ENCODE measurements at regions not wholly inside any gene's neighbourhood (a gene's known extent, or its start where the extent isn't known, plus 50 kb on each side); places are given as distances from the start of the nearest gene placed in this dataset.

DNA sequence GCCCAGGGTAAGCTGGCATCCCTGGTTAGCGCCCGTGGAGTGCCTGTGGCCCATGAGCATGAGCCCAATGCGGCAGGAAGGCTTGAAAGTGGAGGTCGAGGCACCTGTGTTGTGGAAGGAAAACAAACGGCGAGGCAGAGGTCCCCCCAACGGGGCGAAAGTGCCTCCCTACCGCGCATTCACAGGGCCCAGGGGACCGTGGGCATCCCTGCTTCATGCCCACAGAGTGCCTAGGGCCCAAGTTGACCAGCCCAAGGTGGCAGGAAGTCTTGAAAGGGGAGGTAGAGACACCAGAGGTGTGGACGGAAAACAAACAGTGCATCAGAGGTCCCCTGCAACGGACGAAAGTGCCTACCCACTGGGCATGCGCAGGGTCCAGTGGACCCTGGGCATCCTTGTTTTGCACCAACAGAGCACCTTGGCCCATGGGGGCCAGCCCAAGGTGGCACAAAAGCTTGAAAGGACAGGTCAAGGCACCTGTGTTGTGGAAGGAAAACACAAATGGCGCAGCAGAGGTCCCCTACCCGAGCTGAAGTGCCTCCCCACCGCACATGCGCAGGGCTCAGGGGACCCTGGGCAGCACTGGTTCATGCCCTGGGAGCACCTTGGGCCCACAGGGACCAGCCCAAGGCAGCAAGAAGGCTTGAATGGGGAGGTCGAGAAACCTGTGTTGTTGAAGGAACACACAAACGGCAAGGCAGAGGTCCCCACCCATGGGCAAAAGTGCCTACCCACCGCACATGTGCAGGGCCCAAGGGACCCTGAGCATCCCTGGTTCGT lies 377.5 kb downstream of the ALG10 start:
- Histone ChIP-seq H3K9ac (ENCODE audit: low read length) (no peak overlapping the region), H3K9me2 (ENCODE audit: low read depth, low read length) (no peaks in the 10 kb centered on the region), H3K4me3 (ENCODE audit: low read depth, low read length, poor library complexity, severe bottlenecking) (no peak overlapping the region), H2AFZ (ENCODE audit: low read length) (no peak overlapping the region), H3K27me3 (ENCODE audit: insufficient read depth, low read length) (no peaks in the 10 kb centered on the region), H3K27ac (ENCODE audit: low read depth, low read length, poor library complexity, severe bottlenecking) (no peak overlapping the region), H3K36me3 (ENCODE audit: insufficient read depth, low read length) (no peaks in the 10 kb centered on the region), H3K79me2 (ENCODE audit: insufficient read depth, low read length) (no peaks in the 10 kb centered on the region), H4K20me1 (ENCODE audit: insufficient read depth, low read length) (no peaks in the 10 kb centered on the region), H3K4me2 (ENCODE audit: low read length) (no peak overlapping the region), H3K4me1 (ENCODE audit: insufficient read depth, low read length, severe bottlenecking) (no peaks in the 10 kb centered on the region), H3F3A (ENCODE audit: insufficient read depth, low read length) (no peaks in the 10 kb centered on the region), H3K9me3 (ENCODE audit: low read length) (no peaks in the 10 kb centered on the region)
- TF ChIP-seq, protein P1, sequence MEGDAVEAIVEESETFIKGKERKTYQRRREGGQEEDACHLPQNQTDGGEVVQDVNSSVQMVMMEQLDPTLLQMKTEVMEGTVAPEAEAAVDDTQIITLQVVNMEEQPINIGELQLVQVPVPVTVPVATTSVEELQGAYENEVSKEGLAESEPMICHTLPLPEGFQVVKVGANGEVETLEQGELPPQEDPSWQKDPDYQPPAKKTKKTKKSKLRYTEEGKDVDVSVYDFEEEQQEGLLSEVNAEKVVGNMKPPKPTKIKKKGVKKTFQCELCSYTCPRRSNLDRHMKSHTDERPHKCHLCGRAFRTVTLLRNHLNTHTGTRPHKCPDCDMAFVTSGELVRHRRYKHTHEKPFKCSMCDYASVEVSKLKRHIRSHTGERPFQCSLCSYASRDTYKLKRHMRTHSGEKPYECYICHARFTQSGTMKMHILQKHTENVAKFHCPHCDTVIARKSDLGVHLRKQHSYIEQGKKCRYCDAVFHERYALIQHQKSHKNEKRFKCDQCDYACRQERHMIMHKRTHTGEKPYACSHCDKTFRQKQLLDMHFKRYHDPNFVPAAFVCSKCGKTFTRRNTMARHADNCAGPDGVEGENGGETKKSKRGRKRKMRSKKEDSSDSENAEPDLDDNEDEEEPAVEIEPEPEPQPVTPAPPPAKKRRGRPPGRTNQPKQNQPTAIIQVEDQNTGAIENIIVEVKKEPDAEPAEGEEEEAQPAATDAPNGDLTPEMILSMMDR (IDR thresholded peaks at IDR 0.05; ENCODE audit: low read length): no peak
- no peak for TF ChIP-seq EZH2 (IDR thresholded peaks at IDR 0.05; ENCODE audit: borderline replicate concordance, low read length)

DNA sequence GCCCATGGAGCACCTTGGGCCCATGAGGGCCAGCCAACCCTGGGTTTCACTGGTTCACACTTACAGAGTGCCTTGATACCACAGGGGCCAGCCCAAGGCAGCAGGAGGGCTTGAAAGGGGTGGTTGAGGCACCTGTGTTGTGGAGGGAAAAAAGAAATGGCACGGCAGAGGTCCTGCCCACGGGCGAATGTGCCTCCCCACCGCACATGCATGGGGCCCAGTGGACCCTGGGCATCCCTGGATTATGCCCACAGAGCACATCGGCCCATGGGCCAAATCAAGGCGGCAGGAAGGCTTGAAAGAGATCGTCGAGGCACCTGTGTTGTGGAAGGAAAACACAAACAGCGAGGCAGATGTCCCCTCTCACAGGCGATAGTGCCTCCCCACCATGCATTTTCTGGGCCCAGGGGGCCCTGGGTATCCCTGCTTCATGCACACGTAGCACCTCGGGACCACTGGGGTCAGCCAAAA lies 378.1 kb downstream of the ALG10 start:
- no peaks in the 10 kb centered on the region for H3K27me3 ChIP-seq (ENCODE audit: insufficient read depth, low read length)
- no peaks in the 10 kb centered on the region for H3K36me3 ChIP-seq (ENCODE audit: insufficient read depth, low read length)
- H4K20me1 ChIP-seq (ENCODE audit: insufficient read depth, low read length): no peaks in the 10 kb centered on the region
- H3F3A ChIP-seq (ENCODE audit: insufficient read depth, low read length): no peaks in the 10 kb centered on the region
- H3K9ac ChIP-seq (ENCODE audit: low read length): no peak overlapping the region
- no peaks in the 10 kb centered on the region for H3K9me2 ChIP-seq (ENCODE audit: low read depth, low read length)
- no peak overlapping the region for H3K4me2 ChIP-seq (ENCODE audit: low read length)
- no peaks in the 10 kb centered on the region for H3K79me2 ChIP-seq (ENCODE audit: insufficient read depth, low read length)
- H3K9me3 ChIP-seq (ENCODE audit: low read length): no peaks in the 10 kb centered on the region
- no peak overlapping the region for H2AFZ ChIP-seq (ENCODE audit: low read length)
- H3K4me1 ChIP-seq (ENCODE audit: insufficient read depth, low read length, severe bottlenecking): no peaks in the 10 kb centered on the region
- no peak for TF ChIP-seq EZH2 (IDR thresholded peaks at IDR 0.05; ENCODE audit: borderline replicate concordance, low read length)
- TF ChIP-seq, protein P1 (IDR thresholded peaks at IDR 0.05; ENCODE audit: low read length): no peak
- no peak overlapping the region for H3K27ac ChIP-seq (ENCODE audit: low read depth, low read length, poor library complexity, severe bottlenecking)
- no peak overlapping the region for H3K4me3 ChIP-seq (ENCODE audit: low read depth, low read length, poor library complexity, severe bottlenecking)

DNA sequence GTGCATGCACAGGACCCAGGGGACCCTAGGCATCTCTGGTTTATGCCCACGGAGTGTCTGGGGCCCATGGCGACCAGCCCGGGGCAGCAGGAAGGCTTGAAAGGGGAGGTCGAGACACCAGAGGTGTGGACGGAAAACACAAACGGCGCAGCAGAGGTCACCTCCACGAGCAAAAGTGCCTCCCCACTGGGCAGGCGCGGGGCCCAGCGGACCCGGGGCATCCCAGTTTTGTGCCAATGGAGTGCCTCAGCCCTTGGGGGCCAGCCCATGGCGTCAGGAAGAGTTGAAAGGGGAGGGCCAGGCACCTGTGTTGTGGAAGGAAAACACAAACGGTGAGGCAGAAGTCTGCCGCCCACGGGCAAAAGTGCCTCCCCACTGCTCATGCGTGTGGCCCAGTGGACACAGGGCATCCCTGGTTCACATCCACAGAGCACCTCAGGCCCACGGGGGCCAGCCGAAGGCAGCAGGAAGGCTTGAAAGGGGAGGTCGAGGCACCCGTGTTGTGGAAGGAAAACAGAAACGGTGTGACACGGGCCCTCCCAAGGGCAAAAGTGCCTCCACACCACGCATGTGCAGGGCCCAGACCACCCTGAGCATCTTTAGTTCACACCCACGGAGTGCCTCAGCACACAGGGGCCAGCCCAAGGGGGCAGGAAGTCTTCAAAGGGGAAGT lies 378.8 kb downstream of the ALG10 start:
- Histone ChIP-seq H4K20me1 (ENCODE audit: insufficient read depth, low read length) (no peaks in the 10 kb centered on the region), H3K9me3 (ENCODE audit: low read length) (no peaks in the 10 kb centered on the region), H3K27ac (ENCODE audit: low read depth, low read length, poor library complexity, severe bottlenecking) (no peak overlapping the region), H3K79me2 (ENCODE audit: insufficient read depth, low read length) (no peaks in the 10 kb centered on the region), H3K36me3 (ENCODE audit: insufficient read depth, low read length) (no peaks in the 10 kb centered on the region), H3F3A (ENCODE audit: insufficient read depth, low read length) (no peaks in the 10 kb centered on the region), H3K9me2 (ENCODE audit: low read depth, low read length) (no peaks in the 10 kb centered on the region), H3K4me1 (ENCODE audit: insufficient read depth, low read length, severe bottlenecking) (no peaks in the 10 kb centered on the region), H3K4me3 (ENCODE audit: low read depth, low read length, poor library complexity, severe bottlenecking) (no peak overlapping the region), H3K27me3 (ENCODE audit: insufficient read depth, low read length) (no peaks in the 10 kb centered on the region), H3K4me2 (ENCODE audit: low read length) (no peak overlapping the region), H2AFZ (ENCODE audit: low read length) (no peak overlapping the region), H3K9ac (ENCODE audit: low read length) (no peak overlapping the region)
- TF ChIP-seq, protein P1 (IDR thresholded peaks at IDR 0.05; ENCODE audit: low read length): no peak
- TF ChIP-seq EZH2 (IDR thresholded peaks at IDR 0.05; ENCODE audit: borderline replicate concordance, low read length): no peak
